Fibroblast of villous mesenchyme (primary cell): ENCODE measurements at regions not wholly inside any gene's neighbourhood (a gene's known extent, or its start where the extent isn't known, plus 50 kb on each side); places are given as distances from the start of the nearest gene placed in this dataset.
"Not testable (repeated sequence)": the region's sequence is repeated elsewhere in the genome, so short reads cannot be mapped to it uniquely, and the experiment has no call there.

Experiments used
- DNase-seq: peaks from one replicate; pipeline ENCODE4 v3.0.0-alpha.2; 2010; ENCODE audit warnings: low read depth
- H3K4me3 ChIP-seq: 2 replicates; pipeline ENCODE4 v1.5.1; 2011; ENCODE audit warnings: low read depth, mild to moderate bottlenecking, low read length
- CTCF ChIP-seq: IDR thresholded peaks from 2 replicates; pipeline ENCODE4 v1.5.1; 2012; ENCODE audit warnings: low read depth, mild to moderate bottlenecking, low read length; ENCODE audit not compliant: insufficient read depth

DNA sequence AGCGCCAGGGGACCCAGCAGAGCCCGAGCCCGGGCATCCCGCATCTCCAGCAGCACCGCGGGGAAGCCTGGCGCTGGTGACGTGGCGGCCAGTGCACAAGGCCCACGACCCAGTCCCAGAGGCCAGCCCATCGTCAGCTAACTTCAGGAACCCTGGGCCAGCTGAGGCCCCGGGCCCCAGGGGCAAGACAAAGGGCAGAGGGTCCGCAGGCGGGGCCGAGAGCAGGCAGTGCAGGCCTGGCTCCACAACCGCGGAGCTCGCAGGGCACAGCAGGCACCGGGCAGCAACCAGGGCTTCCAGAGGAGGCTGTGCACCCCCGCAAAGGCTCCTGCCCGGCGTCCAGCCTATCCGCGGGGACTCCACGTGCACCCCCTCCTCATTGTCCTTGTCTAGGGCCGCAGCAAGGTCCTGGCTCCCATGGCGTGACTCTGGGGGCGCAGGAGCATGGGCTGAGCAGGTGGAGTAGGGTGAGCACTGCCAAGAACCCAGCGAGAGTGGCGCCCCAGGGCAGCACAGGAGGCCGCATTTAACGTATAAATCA, 352.5 kb downstream of the KCNJ18 start:
- not testable (repeated sequence) for DNase-seq, H3K4me3 ChIP-seq

GRCh38 chr17:22047521-22047920, 355.2 kb downstream of the KCNJ18 start:
- not testable (repeated sequence) for DNase-seq, H3K4me3 ChIP-seq

- not testable (repeated sequence) for DNase-seq, H3K4me3 ChIP-seq
Observed at GRCh38 chr17:22048226-22048625, 355.9 kb downstream of the KCNJ18 start.

DNA sequence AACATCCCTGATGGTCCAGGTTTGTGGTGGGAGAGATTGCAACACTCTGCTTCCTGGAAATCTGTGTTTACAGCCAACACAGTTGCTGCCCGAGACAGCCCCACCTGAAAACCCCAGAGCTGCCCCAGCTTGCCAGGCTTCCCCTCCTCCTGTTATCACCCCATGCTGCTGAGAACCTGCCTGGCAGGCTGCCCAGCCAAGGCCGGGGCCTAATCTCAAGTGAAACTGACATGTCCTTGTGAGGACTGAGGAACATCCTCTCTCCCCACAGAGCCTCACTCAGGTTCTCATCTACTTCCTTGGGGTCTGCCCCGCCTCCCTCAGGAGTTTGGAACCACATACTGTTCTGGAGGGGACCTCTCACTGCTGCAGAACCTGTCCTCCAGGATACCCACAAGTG, 358.4 kb downstream of the KCNJ18 start:
- DNase-seq, H3K4me3 ChIP-seq: not testable (repeated sequence)

DNA sequence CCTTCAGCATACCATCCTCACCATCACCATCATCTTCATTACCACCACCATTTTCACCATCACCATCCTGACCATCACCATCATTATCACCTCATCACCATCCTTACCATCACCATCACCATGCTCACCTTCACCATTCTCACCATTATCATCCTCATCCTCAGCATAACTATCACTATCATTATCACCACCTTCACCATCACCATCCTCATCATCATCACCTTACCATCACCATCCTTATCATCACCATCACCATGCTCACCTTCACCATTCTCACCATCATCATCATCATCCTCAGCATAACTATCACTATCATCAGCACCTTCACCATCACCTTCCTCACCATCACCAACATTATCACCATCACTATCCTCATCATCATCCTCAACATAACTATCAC, 360.4 kb downstream of the KCNJ18 start:
- H3K4me3 ChIP-seq, DNase-seq: not testable (repeated sequence)

DNA sequence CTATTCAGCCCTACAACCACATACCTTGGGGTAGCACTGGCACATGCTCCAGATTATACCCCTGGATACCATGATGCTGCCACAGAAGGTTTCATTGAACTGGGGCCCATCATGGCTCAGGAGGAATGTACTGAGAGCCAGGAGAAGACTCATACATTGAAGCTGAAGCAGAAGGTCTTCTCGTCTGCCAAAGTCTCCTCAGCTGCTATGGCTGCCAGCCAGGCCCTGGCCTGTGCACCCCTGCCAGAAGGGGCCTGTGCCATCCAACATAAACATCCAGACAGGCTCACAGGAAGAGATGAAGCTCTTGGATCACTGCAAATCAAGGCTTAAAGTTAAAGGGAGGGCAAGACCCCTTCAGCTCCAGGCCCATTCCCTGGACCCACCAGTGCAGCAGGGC, 364.2 kb downstream of the KCNJ18 start:
- H3K4me3 ChIP-seq, DNase-seq: not testable (repeated sequence)

GRCh38 chr17:22075918-22076317, 383.6 kb downstream of the KCNJ18 start:
- not testable (repeated sequence) for DNase-seq, H3K4me3 ChIP-seq

DNA sequence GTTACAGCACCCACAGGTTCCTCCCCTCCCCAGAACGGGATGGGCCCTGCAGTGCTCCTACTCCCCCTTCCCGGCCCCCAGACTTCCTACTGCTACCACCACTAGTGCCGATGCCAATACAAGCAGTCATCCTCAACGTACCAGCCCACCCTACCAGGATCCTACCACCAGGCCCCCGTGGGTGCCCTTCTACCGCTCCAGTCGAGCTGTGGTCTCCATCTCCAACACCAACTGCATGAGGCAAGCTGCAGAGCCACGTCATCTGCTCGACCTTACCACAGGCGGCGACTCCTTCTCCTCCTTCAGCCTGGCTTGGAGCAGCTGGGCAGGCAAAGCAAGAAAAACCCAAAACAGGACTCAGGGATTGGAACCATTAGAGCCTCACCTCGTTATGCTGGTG, 396.3 kb downstream of the KCNJ18 start:
- not testable (repeated sequence) for DNase-seq, H3K4me3 ChIP-seq

DNA sequence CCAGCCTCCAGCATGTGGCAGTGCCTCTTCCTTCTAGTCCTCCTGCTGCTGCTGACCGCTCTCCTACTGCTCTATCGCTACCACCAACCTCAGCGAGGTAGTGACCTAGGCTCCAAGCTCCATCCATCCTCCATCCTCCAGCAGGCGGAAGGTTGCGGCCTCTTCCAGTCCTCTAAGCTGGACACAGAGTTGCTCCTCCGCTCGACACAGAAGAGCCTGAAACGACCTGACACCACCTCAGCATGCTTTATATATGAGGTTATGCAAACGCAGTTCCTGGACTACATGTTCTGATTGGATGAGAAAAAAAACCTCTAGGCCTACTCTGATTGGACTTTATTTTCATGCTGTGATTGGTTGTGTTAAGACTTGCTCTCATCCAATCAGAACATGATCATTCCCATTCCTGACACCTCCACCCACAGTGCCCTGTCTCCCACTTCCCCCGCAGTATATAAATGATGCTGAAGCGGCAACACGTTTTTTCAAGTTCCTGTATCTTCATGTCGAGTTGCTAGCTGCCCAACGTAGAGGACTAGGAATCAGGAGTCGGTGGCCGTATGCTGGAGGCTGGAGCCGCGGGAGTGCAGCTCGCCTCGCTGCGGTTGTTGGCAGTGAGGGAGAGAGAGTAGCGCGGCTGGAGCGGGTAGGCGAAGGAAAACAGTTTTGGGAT, 398.1 kb downstream of the KCNJ18 start:
- no peak for DNase-seq
- TF ChIP-seq CTCF: no peak
- no peak overlapping the region for H3K4me3 ChIP-seq

- not testable (repeated sequence) for H3K4me3 ChIP-seq, DNase-seq
Observed at GRCh38 chr17:22091041-22091679, 398.8 kb downstream of the KCNJ18 start.

GRCh38 chr17:22091840-22092239, 399.5 kb downstream of the KCNJ18 start:
- H3K4me3 ChIP-seq, DNase-seq: not testable (repeated sequence)

GRCh38 chr17:22095414-22095813, 403.1 kb downstream of the KCNJ18 start:
- not testable (repeated sequence) for H3K4me3 ChIP-seq, DNase-seq

- not testable (repeated sequence) for H3K4me3 ChIP-seq, DNase-seq
Observed at GRCh38 chr17:22099633-22100032, 407.3 kb downstream of the KCNJ18 start.

DNA sequence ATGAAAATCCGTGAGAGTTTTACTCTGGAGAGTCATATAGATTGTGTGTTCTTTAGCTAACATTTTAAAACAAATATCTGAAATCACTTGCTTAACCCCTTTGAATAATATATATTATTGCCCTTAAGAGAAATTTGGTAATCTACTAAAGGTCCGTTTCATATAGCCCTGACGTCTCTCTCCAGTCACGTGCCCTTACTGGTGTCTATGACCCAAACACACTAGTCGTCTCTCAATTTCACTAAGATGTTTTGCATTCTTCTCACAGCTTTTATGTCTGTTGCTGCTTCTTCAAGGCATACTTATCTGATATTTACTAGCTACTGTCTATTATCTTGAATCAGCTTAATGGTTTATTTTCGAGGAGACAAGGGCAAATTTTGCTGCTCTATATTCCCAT, 409.9 kb downstream of the KCNJ18 start:
- no peak for TF ChIP-seq CTCF
- H3K4me3 ChIP-seq: no peak overlapping the region
- DNase-seq: no peak

GRCh38 chr17:22116720-22117119, 424.4 kb downstream of the KCNJ18 start:
- not testable (repeated sequence) for DNase-seq, H3K4me3 ChIP-seq

DNA sequence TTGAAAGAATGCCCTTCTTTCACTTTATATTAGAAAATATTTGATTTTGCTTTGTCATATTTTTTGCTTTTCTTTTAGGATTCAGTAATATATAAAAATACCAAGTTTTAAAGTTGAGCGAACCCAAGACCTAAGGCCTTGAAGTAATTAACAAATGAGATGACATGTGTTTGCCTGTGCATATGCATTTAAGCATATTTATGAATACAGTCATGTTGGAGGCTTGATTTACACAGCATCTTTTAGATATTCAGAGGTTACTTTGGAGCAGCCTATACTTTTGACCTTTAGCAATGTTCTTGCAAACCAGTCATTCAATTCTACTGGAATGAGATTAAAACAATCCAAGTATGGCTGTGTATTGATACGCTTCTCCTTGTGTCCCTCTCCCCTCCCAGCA, 425.1 kb downstream of the KCNJ18 start:
- DNase-seq, H3K4me3 ChIP-seq: not testable (repeated sequence)

DNA sequence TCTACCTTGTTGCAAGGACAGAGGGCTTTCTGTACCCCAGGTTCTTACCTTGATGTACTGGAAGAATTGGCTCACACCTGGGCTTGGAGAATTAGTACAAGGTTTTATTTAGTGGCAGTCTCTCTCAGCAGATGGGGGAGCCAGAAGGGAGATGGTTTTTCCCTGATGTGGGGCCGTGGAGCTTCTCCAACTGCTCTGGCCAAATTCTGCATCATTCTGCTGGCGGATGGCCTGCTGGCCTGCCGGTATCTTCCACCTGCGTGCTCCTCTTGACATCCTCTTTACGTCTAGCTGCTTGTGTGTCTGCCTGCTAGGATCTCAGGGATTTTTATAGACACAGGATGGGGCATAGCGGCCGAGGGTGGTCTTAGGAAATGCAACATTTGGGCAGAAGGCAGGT, 426.7 kb downstream of the KCNJ18 start:
- H3K4me3 ChIP-seq: not testable (repeated sequence)

More for the DNA sequence above, 426.7 kb downstream of the KCNJ18 start:
- DNase-seq: not testable (repeated sequence)
